Liver (tissue), 8 donors: ENCODE measurements at regions not wholly inside any gene's neighbourhood (a gene's known extent, or its start where the extent isn't known, plus 50 kb on each side); places are given as distances from the start of the nearest gene placed in this dataset.

Experiments
- DNase-seq: peaks from one replicate; pipeline ENCODE4 v3.0.0-alpha.2; 2017; ENCODE audit warnings: low spot score
- H3K27ac ChIP-seq, 2 donors: one replicate each; pipeline ENCODE4 v1.7.0; 2013; ENCODE audit warnings: inconsistent platforms in 2 of 2, low read length in 2 of 2, control low read depth in 1 of 2, low read depth in 1 of 2, mild to moderate bottlenecking in 1 of 2
- H3K27me3 ChIP-seq, 4 donors: one replicate each; pipeline versions ENCODE4 v1.6.1 to v1.7.0; 2013; ENCODE audit warnings: low read length in 3 of 4, inconsistent platforms in 1 of 4, mild to moderate bottlenecking in 1 of 4, moderate library complexity in 1 of 4; ENCODE audit not compliant: control insufficient read depth in 4 of 4, insufficient read depth in 4 of 4
- H3K36me3 ChIP-seq, 4 donors: one replicate each; pipeline versions ENCODE4 v1.6.1 to v1.7.0; 2013; ENCODE audit warnings: low read length in 3 of 4, mild to moderate bottlenecking in 3 of 4, low read depth in 1 of 4, moderate library complexity in 1 of 4; ENCODE audit not compliant: control insufficient read depth in 4 of 4, insufficient read depth in 3 of 4
- H3K4me1 ChIP-seq, 4 donors: one replicate each; pipeline versions ENCODE4 v1.6.1 to v1.7.0; 2013; ENCODE audit warnings: low read length in 3 of 4, mild to moderate bottlenecking in 3 of 4, moderate library complexity in 1 of 4; ENCODE audit not compliant: control insufficient read depth in 4 of 4, insufficient read depth in 4 of 4
- H3K4me3 ChIP-seq, 3 donors: one replicate each; pipeline versions ENCODE4 v1.6.1 to v1.7.0; 2013; ENCODE audit warnings: low read length in 3 of 3, control low read depth in 1 of 3, low read depth in 1 of 3, mild to moderate bottlenecking in 1 of 3
- H3K9ac ChIP-seq, 2 donors: one replicate each; pipeline ENCODE4 v1.7.0; 2013; ENCODE audit warnings: low read length in 2 of 2, mild to moderate bottlenecking in 2 of 2, moderate library complexity in 2 of 2, control low read depth in 1 of 2, low read depth in 1 of 2
- H3K9me3 ChIP-seq, 4 donors: one replicate each; pipeline versions ENCODE4 v1.6.1 to v1.7.0; 2013; ENCODE audit warnings: low read length in 3 of 4; ENCODE audit not compliant: control insufficient read depth in 4 of 4
- EGR1 ChIP-seq, 2 donors: IDR thresholded peaks; 2 replicates each; pipeline ENCODE4 v1.6.1; 2016 to 2018; ENCODE audit warnings: antibody characterized with exemption in 2 of 2, low read depth in 2 of 2
- FOXA2 ChIP-seq: IDR thresholded peaks from 2 replicates; pipeline ENCODE4 v1.6.1; 2016; ENCODE audit warnings: antibody characterized with exemption
- GABPA ChIP-seq, 2 donors: IDR thresholded peaks in 1 of 2; conservative IDR thresholded peaks in 1 of 2; 2 replicates each; pipeline ENCODE4 v1.6.1; 2016; ENCODE audit warnings: antibody characterized with exemption in 2 of 2, mild to moderate bottlenecking in 1 of 2, moderate library complexity in 1 of 2
- HNF4A ChIP-seq, 2 donors: conservative IDR thresholded peaks; 2 replicates each; pipeline ENCODE4 v1.6.1; 2016; ENCODE audit warnings: antibody characterized with exemption in 2 of 2, mild to moderate bottlenecking in 2 of 2
- HNF4G ChIP-seq: IDR thresholded peaks from 2 replicates; pipeline ENCODE4 v1.6.1; 2016; ENCODE audit warnings: antibody characterized with exemption
- JUND ChIP-seq, 2 donors: IDR thresholded peaks; 2 replicates each; pipeline ENCODE4 v1.6.1; 2016; ENCODE audit warnings: antibody characterized with exemption in 2 of 2
- NR2F2 ChIP-seq: IDR thresholded peaks from 2 replicates; pipeline ENCODE4 v1.6.1; 2016; ENCODE audit warnings: antibody characterized with exemption
- RAD21 ChIP-seq, 2 donors: IDR thresholded peaks; 2 replicates each; pipeline ENCODE4 v1.6.1; 2016; ENCODE audit warnings: antibody characterized with exemption in 2 of 2, mild to moderate bottlenecking in 2 of 2
- RXRA ChIP-seq, 2 donors: IDR thresholded peaks; 2 replicates each; pipeline ENCODE4 v1.6.1; 2017 to 2018; ENCODE audit warnings: antibody characterized with exemption in 2 of 2, mild to moderate bottlenecking in 1 of 2
- SP1 ChIP-seq: IDR thresholded peaks from 2 replicates; pipeline ENCODE4 v1.6.1; 2018; ENCODE audit warnings: antibody characterized with exemption, mild to moderate bottlenecking
- YY1 ChIP-seq: IDR thresholded peaks from 2 replicates; pipeline ENCODE4 v1.6.1; 2016; ENCODE audit warnings: antibody characterized with exemption, mild to moderate bottlenecking
- WGBS: extraction: QIAGEN DNeasy Blood & Tissue Kit; methylation state at CpG from one replicate; pipeline ENCODE4 v1.1.7; 2013; 5-methylcytosine and 5-hydroxymethylcytosine counted together
- TF ChIP-seq, protein P1 (sequence below): fragments of 150-350 bp; IDR thresholded peaks from 2 replicates; pipeline ENCODE4 v1.5.1; 2017; ENCODE audit warnings: improper control_type of control experiment, low read depth, low read length; ENCODE audit not compliant: missing input control
- TF ChIP-seq, protein P2 (sequence below): IDR thresholded peaks from 2 replicates; pipeline ENCODE4 v1.6.1; 2016; ENCODE audit warnings: antibody characterized with exemption, mild to moderate bottlenecking
- TF ChIP-seq, protein P3 (sequence below): IDR thresholded peaks from 2 replicates; pipeline ENCODE4 v1.6.1; 2016; ENCODE audit warnings: antibody characterized with exemption
- donor health status: healthy.
- donor health status: healthy.
- donor health status: healthy.
- donor health status: healthy.
- donor health status: healthy.

DNA sequence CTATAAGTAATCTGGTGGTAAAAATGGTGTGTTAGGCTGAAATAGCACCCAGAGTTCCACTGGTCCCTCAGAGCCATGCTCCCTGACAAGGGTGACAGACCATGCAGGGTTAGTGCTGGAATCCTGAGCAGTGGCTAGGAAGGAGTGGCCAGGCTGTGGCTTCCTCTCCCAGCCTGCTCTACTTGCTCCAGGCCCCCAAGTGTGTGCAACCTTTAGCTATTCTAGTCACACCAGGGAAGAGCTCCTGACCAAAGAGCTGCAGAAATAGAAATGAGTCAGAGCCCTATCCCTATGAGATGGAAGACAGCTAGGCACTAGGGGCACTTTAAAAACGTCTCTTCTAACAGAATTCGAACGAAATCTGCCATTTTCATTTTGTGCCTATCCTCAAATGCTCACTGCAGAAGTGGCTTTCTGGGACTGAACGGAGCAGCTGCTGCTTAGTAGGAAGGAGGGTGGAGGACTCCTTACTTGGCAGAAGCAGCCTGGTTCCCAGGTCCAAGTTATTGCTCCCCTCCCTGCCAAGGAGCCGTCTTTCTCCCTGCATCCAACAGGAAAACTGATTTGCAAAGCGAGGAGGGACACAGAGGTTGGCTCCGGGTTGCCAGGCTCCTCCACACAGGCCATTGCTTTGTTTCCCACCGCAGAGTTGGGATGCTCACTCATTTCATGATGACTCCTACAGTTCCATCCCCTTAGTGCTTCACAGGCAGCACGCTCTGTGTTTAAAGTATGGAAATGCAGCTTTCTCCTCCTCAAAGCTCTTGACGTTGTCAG lies 754.5 kb downstream of the C6orf118 start (continued):
- TF ChIP-seq, protein P1, sequence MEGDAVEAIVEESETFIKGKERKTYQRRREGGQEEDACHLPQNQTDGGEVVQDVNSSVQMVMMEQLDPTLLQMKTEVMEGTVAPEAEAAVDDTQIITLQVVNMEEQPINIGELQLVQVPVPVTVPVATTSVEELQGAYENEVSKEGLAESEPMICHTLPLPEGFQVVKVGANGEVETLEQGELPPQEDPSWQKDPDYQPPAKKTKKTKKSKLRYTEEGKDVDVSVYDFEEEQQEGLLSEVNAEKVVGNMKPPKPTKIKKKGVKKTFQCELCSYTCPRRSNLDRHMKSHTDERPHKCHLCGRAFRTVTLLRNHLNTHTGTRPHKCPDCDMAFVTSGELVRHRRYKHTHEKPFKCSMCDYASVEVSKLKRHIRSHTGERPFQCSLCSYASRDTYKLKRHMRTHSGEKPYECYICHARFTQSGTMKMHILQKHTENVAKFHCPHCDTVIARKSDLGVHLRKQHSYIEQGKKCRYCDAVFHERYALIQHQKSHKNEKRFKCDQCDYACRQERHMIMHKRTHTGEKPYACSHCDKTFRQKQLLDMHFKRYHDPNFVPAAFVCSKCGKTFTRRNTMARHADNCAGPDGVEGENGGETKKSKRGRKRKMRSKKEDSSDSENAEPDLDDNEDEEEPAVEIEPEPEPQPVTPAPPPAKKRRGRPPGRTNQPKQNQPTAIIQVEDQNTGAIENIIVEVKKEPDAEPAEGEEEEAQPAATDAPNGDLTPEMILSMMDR, result no peak

DNA sequence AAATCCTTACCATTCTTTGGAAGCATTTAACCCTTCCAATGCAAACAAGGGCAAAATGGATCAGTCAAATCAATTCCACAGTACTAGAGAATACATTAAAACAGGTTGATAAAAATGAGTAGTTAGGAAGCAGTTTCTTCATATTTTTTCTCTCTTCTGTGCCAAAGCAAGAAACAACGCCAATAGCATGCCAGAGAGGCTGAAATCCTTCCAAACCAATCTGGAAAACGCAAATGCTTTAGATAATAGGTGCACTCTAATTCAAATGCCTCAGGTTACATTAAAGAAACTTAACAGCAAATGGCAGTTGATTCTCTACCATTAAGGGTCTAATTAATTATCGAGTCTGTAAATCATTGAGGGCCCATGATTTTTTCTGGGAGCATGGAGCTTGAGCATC lies 755.2 kb downstream of the C6orf118 start:
- Histone ChIP-seq H3K36me3 (no peaks in the 10 kb centered on the region), H3K27me3 (no peaks in the 10 kb centered on the region), H3K27ac (no peak overlapping the region), H3K9me3 (no peaks in the 10 kb centered on the region), H3K9ac (no peak overlapping the region), H3K4me1 (no peaks in the 10 kb centered on the region), H3K4me3 (no peak overlapping the region)
- WGBS, result 62% methylated on average over 3 of the region's 3 CpGs
- no peak for DNase-seq
- TF ChIP-seq, protein P2, sequence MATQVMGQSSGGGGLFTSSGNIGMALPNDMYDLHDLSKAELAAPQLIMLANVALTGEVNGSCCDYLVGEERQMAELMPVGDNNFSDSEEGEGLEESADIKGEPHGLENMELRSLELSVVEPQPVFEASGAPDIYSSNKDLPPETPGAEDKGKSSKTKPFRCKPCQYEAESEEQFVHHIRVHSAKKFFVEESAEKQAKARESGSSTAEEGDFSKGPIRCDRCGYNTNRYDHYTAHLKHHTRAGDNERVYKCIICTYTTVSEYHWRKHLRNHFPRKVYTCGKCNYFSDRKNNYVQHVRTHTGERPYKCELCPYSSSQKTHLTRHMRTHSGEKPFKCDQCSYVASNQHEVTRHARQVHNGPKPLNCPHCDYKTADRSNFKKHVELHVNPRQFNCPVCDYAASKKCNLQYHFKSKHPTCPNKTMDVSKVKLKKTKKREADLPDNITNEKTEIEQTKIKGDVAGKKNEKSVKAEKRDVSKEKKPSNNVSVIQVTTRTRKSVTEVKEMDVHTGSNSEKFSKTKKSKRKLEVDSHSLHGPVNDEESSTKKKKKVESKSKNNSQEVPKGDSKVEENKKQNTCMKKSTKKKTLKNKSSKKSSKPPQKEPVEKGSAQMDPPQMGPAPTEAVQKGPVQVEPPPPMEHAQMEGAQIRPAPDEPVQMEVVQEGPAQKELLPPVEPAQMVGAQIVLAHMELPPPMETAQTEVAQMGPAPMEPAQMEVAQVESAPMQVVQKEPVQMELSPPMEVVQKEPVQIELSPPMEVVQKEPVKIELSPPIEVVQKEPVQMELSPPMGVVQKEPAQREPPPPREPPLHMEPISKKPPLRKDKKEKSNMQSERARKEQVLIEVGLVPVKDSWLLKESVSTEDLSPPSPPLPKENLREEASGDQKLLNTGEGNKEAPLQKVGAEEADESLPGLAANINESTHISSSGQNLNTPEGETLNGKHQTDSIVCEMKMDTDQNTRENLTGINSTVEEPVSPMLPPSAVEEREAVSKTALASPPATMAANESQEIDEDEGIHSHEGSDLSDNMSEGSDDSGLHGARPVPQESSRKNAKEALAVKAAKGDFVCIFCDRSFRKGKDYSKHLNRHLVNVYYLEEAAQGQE, result no peak
- TF ChIP-seq RXRA (IDR thresholded peaks at IDR 0.05) (no peak), NR2F2 (no peak), FOXA2 (no peak), YY1 (no peak)

DNA sequence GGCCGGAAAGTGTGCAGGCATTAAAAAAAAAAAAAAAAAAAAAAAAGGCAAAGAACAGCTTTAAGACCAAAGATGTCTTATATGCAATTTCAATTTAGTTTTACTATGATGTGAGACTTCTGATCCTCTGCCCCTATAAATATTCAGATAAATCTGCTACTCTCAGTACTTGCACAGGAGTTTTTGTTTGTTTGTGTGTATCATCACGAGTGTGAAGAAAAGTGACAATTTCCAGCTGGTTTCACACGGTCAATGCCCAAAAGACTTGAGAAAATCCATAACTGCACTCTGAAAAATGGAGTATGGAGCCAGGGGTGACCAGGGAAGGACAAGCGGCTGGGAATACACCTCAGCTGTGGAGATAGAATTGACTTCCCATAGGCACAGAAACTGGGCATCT lies 757.7 kb downstream of the C6orf118 start:
- no peak overlapping the region for H3K9ac ChIP-seq
- no peaks in the 10 kb centered on the region for H3K27me3 ChIP-seq
- H3K9me3 ChIP-seq, result no peaks in the 10 kb centered on the region
- no peak overlapping the region for H3K4me3 ChIP-seq
- WGBS, result 61% methylated on average over 4 of the region's 4 CpGs
- no peaks in the 10 kb centered on the region for H3K4me1 ChIP-seq
- TF ChIP-seq HNF4A (conservative IDR thresholded peaks at IDR 0.05) (no peak), RAD21 (IDR thresholded peaks at IDR 0.05) (no peak), GABPA (IDR thresholded peaks at IDR 0.05 in 1 of 2, conservative IDR thresholded peaks at IDR 0.05 in 1 of 2) (no peak), FOXA2 (no peak)
- no peak overlapping the region for H3K27ac ChIP-seq
- DNase-seq, result no peak
- H3K36me3 ChIP-seq, result no peaks in the 10 kb centered on the region

DNA sequence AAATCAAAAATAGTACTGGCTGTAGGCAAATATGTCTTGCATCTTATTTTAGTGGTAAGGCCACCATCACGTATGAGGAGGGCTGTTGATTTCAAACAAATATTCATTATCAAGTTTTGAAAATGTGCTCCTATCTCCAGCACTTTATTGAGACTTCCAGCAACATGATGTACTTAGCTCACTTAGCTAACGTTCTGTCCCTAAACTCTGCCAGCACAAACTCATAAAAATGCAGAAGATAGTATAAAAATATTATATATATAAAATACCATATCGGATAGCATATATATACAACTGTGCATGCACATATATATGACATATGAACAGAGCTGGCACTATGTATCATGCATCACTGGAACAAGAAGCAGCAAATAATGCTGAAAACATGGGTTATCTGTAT lies 762.3 kb downstream of the C6orf118 start:
- Histone ChIP-seq H3K9ac (no peak overlapping the region), H3K4me3 (no peak overlapping the region), H3K27ac (no peak overlapping the region), H3K4me1 (no peaks in the 10 kb centered on the region), H3K9me3 (peaks cover 0 to 2% (median 0%) of the 10 kb centered on the region in 4 donors), H3K27me3 (no peaks in the 10 kb centered on the region), H3K36me3 (no peaks in the 10 kb centered on the region)
- no peak for TF ChIP-seq SP1
- TF ChIP-seq, protein P3, sequence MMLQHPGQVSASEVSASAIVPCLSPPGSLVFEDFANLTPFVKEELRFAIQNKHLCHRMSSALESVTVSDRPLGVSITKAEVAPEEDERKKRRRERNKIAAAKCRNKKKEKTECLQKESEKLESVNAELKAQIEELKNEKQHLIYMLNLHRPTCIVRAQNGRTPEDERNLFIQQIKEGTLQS, result no peak
- TF ChIP-seq GABPA (IDR thresholded peaks at IDR 0.05 in 1 of 2, conservative IDR thresholded peaks at IDR 0.05 in 1 of 2), result no peak
- TF ChIP-seq JUND (IDR thresholded peaks at IDR 0.05), result no peak
- TF ChIP-seq, protein P2, result no peak
- TF ChIP-seq HNF4G, result no peak
- TF ChIP-seq EGR1 (IDR thresholded peaks at IDR 0.05; ENCODE audit: low read depth in 2 of 2), result no peak
- TF ChIP-seq HNF4A (conservative IDR thresholded peaks at IDR 0.05), result no peak
- no peak for TF ChIP-seq RAD21 (IDR thresholded peaks at IDR 0.05)
- no peak for DNase-seq
- WGBS, result 58% methylated on average over 3 of the region's 3 CpGs
